IPS-20b (cell line): ENCODE measurements at regions not wholly inside any gene's neighbourhood (a gene's known extent, or its start where the extent isn't known, plus 50 kb on each side); places are given as distances from the start of the nearest gene placed in this dataset.

ENCODE experiments used
- H3K27ac ChIP-seq: one replicate; pipeline ENCODE4 v1.5.1; 2013; ENCODE audit warnings: low read length
- H3K27me3 ChIP-seq: 2 replicates; pipeline ENCODE4 v1.6.1; 2013; ENCODE audit warnings: mild to moderate bottlenecking, low read length, inconsistent platforms; ENCODE audit not compliant: insufficient read depth
- H3K36me3 ChIP-seq: 2 replicates; pipeline ENCODE4 v1.6.1; 2013; ENCODE audit warnings: low read depth, mild to moderate bottlenecking, inconsistent platforms, low read length, moderate library complexity; ENCODE audit not compliant: insufficient read depth
- H3K4me1 ChIP-seq: 2 replicates; pipeline ENCODE4 v1.6.1; 2013; ENCODE audit warnings: mild to moderate bottlenecking, control low read depth, inconsistent platforms, low read length, moderate library complexity; ENCODE audit not compliant: insufficient read depth
- H3K4me3 ChIP-seq: 2 replicates; pipeline ENCODE4 v1.5.1; 2013; ENCODE audit warnings: mild to moderate bottlenecking, low read length, inconsistent platforms
- H3K9ac ChIP-seq: 2 replicates; pipeline ENCODE4 v1.6.1; 2013; ENCODE audit warnings: low read depth, mild to moderate bottlenecking, inconsistent platforms, low read length, moderate library complexity
- H3K9me3 ChIP-seq: 2 replicates; pipeline ENCODE4 v1.6.1; 2013; ENCODE audit warnings: mild to moderate bottlenecking, low read depth, low read length, inconsistent platforms; ENCODE audit not compliant: insufficient read depth

DNA sequence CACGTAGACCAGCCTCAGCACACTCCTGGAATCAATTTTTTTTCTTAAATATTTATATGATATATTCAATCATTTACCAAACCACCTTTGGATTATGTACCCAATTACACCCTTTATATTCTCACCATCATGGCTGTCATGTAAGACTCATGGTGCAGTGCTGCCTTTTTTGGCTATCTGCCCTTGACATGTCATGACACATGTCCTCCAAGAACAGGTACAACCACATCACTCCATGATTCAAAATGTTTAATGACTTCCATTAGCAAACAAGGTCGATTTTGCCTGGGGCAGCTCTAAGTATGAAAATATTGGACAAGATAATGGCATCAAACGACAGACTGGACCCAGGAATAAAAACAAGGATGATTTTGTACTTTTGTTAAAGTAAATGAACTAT, 861.1 kb upstream of the ADAMTS5 start:
- no peaks in the 10 kb centered on the region for H3K4me1 ChIP-seq
- no peak overlapping the region for H3K4me3 ChIP-seq

DNA sequence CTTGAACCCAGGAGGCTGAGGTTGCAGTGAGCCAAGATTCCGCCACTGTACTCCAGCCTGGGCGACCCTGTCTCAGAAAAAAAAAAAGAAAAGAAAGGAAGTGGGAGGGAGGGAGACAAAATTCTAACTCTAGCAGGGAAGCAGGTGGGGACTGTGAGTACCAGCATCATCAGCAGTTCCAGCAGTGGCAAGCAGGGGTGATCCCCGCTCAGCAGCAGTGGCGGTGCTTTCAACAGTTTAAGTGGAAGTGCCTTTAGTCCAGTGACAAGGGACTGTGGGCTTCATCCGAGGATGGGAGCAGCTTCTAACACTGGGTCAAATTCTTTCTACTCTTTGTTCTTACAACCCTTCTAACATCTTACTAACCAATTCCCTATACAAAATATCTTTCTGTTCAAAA, 858.1 kb upstream of the ADAMTS5 start:
- no peak overlapping the region for H3K4me3 ChIP-seq
- no peaks in the 10 kb centered on the region for H3K9me3 ChIP-seq
- no peak overlapping the region for H3K27ac ChIP-seq
- no peaks in the 10 kb centered on the region for H3K4me1 ChIP-seq
- no peaks in the 10 kb centered on the region for H3K36me3 ChIP-seq
- no peak overlapping the region for H3K9ac ChIP-seq
- H3K27me3 ChIP-seq = no peaks in the 10 kb centered on the region

More for the DNA sequence above, 861.1 kb upstream of the ADAMTS5 start:
- Histone ChIP-seq H3K9me3 (no peaks in the 10 kb centered on the region), H3K27me3 (no peaks in the 10 kb centered on the region), H3K9ac (no peak overlapping the region), H3K36me3 (no peaks in the 10 kb centered on the region), H3K27ac (no peak overlapping the region)

DNA sequence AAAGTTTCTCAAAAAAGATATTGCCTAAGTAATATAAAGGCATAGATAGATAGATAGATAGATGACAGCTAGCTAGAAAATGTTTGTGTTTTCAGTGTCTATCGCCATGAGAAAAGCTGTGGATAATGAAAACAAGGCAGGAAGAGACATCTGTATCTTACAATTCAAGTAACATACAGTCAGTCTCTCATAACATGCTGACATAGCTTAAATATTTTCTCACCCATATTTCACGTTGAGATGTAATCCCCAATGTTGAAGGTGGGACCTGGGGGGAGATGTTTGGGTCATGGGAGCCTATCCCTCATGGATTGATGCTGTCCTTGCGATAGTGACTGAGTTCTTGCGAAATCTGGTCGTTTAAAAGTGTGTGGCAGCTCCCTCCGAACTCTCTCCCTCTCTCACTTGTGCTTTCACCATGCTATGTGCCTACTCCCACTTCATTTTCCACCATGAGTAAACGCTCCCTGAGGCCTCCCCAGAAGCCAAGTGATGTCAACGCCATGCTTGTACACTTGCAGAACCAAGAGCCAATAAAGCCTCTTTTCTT, 856.8 kb upstream of the ADAMTS5 start:
- no peaks in the 10 kb centered on the region for H3K9me3 ChIP-seq
- no peaks in the 10 kb centered on the region for H3K36me3 ChIP-seq
- H3K27me3 ChIP-seq = no peaks in the 10 kb centered on the region
- H3K4me1 ChIP-seq = no peaks in the 10 kb centered on the region
- no peak overlapping the region for H3K9ac ChIP-seq
- H3K4me3 ChIP-seq = no peak overlapping the region
- H3K27ac ChIP-seq = no peak overlapping the region

DNA sequence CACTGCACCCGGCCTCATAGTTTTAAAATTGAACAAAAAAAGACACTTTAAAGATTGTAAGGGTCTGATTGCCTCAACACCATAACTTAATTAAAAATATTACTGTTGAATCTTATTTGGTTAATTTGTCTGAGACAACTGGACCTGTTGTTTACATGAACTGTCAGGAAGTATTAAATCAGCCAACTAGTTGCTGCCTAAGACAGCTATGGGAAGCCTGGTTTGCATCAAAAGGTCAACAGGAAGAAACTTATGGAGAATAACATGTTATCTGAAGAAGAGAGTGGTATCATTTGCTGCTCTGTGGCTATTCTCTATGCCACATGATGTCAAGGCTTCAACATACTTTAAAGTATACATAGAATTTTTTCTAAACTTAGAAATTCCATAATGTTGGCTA, 853.5 kb upstream of the ADAMTS5 start:
- H3K9ac ChIP-seq = no peak overlapping the region
- no peak overlapping the region for H3K4me3 ChIP-seq
- no peaks in the 10 kb centered on the region for H3K27me3 ChIP-seq
- H3K4me1 ChIP-seq = no peaks in the 10 kb centered on the region
- H3K9me3 ChIP-seq = no peaks in the 10 kb centered on the region
- no peak overlapping the region for H3K27ac ChIP-seq
- no peaks in the 10 kb centered on the region for H3K36me3 ChIP-seq

DNA sequence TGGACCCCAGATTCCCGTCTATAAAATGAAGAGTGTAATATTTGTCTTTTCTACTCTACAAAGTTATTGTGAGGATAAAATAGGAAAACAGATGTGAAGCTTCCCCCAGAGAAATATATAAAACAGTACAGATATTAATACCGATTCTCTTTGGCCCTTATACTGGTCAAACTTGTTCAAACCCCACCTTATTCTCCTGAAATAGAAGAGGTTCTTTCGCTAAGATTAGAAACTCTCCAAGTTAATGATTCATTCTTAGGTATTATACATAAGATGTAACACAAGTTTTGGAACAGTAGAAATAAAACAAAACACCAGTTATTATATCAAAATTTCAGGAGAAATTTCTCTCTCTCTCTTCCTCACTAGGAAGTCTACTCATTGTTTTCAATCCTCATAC, 852.4 kb upstream of the ADAMTS5 start:
- Histone ChIP-seq H3K4me3 (no peak overlapping the region), H3K4me1 (no peaks in the 10 kb centered on the region), H3K9me3 (no peaks in the 10 kb centered on the region), H3K27me3 (no peaks in the 10 kb centered on the region), H3K9ac (no peak overlapping the region), H3K36me3 (no peaks in the 10 kb centered on the region), H3K27ac (no peak overlapping the region)

DNA sequence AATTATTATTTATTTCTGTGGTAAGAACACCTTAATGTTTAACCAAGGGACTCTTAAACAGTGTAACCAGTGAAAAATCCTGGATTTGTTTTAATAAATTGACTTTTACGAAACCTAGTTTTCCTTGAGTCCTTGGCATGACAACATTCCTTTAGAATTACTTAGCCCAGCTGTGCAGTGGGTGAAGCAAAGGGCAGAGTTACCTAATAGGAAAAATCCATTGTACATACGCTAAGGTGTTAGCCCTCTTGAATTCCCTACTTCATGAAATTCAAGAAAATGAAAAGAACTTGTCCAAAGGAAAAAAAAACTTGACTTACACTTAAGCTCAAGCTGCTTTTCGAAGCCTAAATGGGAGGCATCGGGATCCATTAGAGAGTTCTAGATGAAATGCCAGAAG, 852.0 kb upstream of the ADAMTS5 start:
- H3K27ac ChIP-seq = no peak overlapping the region
- H3K9me3 ChIP-seq = no peaks in the 10 kb centered on the region
- no peak overlapping the region for H3K4me3 ChIP-seq
- no peaks in the 10 kb centered on the region for H3K36me3 ChIP-seq
- H3K4me1 ChIP-seq = no peaks in the 10 kb centered on the region
- no peaks in the 10 kb centered on the region for H3K27me3 ChIP-seq
- no peak overlapping the region for H3K9ac ChIP-seq

- H3K36me3 ChIP-seq = no peaks in the 10 kb centered on the region
- no peaks in the 10 kb centered on the region for H3K9me3 ChIP-seq
- H3K27ac ChIP-seq = no peak overlapping the region
- H3K4me3 ChIP-seq = no peak overlapping the region
- no peaks in the 10 kb centered on the region for H3K27me3 ChIP-seq
- H3K9ac ChIP-seq = no peak overlapping the region
- H3K4me1 ChIP-seq = no peaks in the 10 kb centered on the region
Measured at GRCh38 chr21:27817902-27818623, 851.2 kb upstream of the ADAMTS5 start.

DNA sequence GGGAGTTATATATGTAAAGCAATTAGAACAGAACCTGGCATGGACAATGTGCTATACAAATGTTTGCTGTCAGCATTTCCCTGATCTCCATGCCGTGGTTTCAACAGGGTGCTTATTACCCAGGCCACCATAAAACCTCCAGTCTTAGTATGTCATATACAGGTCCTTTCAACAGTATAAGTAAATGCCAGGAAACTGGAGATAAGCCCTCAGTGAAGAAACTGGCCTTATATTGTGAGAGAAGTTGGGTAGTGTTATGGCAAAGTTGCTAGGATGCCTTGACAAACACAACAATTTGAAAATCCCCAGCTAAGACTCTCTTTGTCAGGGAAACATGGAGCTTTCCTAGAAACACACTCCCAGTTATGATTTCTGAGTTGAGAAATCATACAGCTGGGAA, 850.2 kb upstream of the ADAMTS5 start:
- Histone ChIP-seq H3K27me3 (no peaks in the 10 kb centered on the region), H3K36me3 (no peaks in the 10 kb centered on the region), H3K4me3 (no peak overlapping the region), H3K9me3 (no peaks in the 10 kb centered on the region), H3K9ac (no peak overlapping the region), H3K27ac (no peak overlapping the region), H3K4me1 (no peaks in the 10 kb centered on the region)

- H3K9me3 ChIP-seq = no peaks in the 10 kb centered on the region
- no peaks in the 10 kb centered on the region for H3K27me3 ChIP-seq
- no peaks in the 10 kb centered on the region for H3K4me1 ChIP-seq
- H3K4me3 ChIP-seq = no peak overlapping the region
- no peaks in the 10 kb centered on the region for H3K36me3 ChIP-seq
- H3K27ac ChIP-seq = no peak overlapping the region
- H3K9ac ChIP-seq = no peak overlapping the region
Measured at GRCh38 chr21:27816301-27816700, 849.4 kb upstream of the ADAMTS5 start.

- no peak overlapping the region for H3K27ac ChIP-seq
- H3K4me1 ChIP-seq = no peaks in the 10 kb centered on the region
- H3K27me3 ChIP-seq = no peaks in the 10 kb centered on the region
- H3K36me3 ChIP-seq = no peaks in the 10 kb centered on the region
- no peak overlapping the region for H3K4me3 ChIP-seq
- H3K9ac ChIP-seq = no peak overlapping the region
- H3K9me3 ChIP-seq = no peaks in the 10 kb centered on the region
Measured at GRCh38 chr21:27814226-27814625, 847.3 kb upstream of the ADAMTS5 start.

DNA sequence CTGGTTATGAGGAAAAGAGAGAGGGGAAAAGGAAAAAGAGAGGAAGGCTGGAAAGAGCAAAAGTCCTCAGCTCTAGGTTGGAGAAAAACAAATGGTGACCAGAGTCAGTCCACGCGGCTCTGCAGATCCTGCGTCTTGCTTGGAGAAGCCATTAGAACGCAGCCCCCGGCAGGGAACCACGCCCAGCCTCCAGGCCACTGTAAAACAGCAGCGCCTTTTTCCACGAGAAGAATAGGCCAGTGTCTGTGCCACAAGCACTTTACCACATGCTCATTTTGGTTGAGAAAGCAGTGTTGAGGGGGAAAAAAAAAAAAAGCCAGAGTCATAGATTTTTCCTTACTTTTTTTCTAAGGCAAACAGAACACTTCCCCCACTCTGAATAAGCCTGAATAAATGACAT, 846.9 kb upstream of the ADAMTS5 start:
- H3K4me3 ChIP-seq = no peak overlapping the region
- H3K4me1 ChIP-seq = no peaks in the 10 kb centered on the region
- no peak overlapping the region for H3K27ac ChIP-seq
- no peaks in the 10 kb centered on the region for H3K27me3 ChIP-seq
- H3K9me3 ChIP-seq = no peaks in the 10 kb centered on the region
- no peak overlapping the region for H3K9ac ChIP-seq
- no peaks in the 10 kb centered on the region for H3K36me3 ChIP-seq

- Histone ChIP-seq H3K9me3 (no peaks in the 10 kb centered on the region), H3K27me3 (no peaks in the 10 kb centered on the region), H3K9ac (no peak overlapping the region), H3K27ac (no peak overlapping the region), H3K4me3 (no peak overlapping the region), H3K36me3 (no peaks in the 10 kb centered on the region), H3K4me1 (no peaks in the 10 kb centered on the region)
Measured at GRCh38 chr21:27813344-27813743, 846.5 kb upstream of the ADAMTS5 start.
